Left renal pelvis (tissue), 4 donors: ENCODE measurements at regions not wholly inside any gene's neighbourhood (a gene's known extent, or its start where the extent isn't known, plus 50 kb on each side); places are given as distances from the start of the nearest gene placed in this dataset.
"Not testable (repeated sequence)": the region's sequence is repeated elsewhere in the genome, so short reads cannot be mapped to it uniquely, and the experiment has no call there.

Source experiments
- DNase-seq, 4 donors: peaks; one replicate each; pipeline ENCODE4 v3.0.0-alpha.2; 2013; ENCODE audit warnings: low read depth in 4 of 4, low spot score in 3 of 4

GRCh38 chr7:96562458-96562857 is 147.2 kb downstream of the SEM1 start:
- no peak for DNase-seq

GRCh38 chr7:96561892-96562291 is 147.8 kb downstream of the SEM1 start:
- no peak for DNase-seq

GRCh38 chr7:96558530-96558929 is 151.1 kb downstream of the SEM1 start:
- DNase-seq = no peak

GRCh38 chr7:96558093-96558492 is 151.6 kb downstream of the SEM1 start:
- no peak for DNase-seq

GRCh38 chr7:96557598-96557997 is 152.0 kb downstream of the SEM1 start:
- DNase-seq = not testable (repeated sequence)

- no peak for DNase-seq
Measured at GRCh38 chr7:96548664-96549063, 161.0 kb downstream of the SEM1 start.

- no peak for DNase-seq
Measured at GRCh38 chr7:96547371-96547811, 162.3 kb downstream of the SEM1 start.

GRCh38 chr7:96546426-96546825 is 163.2 kb downstream of the SEM1 start:
- DNase-seq = no peak

GRCh38 chr7:96539471-96539870 is 170.2 kb downstream of the SEM1 start:
- DNase-seq = no peak

- DNase-seq = no peak
Measured at GRCh38 chr7:96538632-96539031, 171.0 kb downstream of the SEM1 start.

GRCh38 chr7:96534221-96534620 is 175.4 kb downstream of the SEM1 start:
- DNase-seq = no peak

GRCh38 chr7:96532428-96532935 is 177.2 kb downstream of the SEM1 start:
- DNase-seq = no peak

- DNase-seq = no peak
Measured at GRCh38 chr7:96531331-96531730, 178.3 kb downstream of the SEM1 start.

GRCh38 chr7:96530786-96531185 is 178.9 kb downstream of the SEM1 start:
- DNase-seq = no peak

GRCh38 chr7:96527133-96527827 is 182.4 kb downstream of the SEM1 start:
- DNase-seq = no peak

GRCh38 chr7:96526496-96526895 is 183.2 kb downstream of the SEM1 start:
- DNase-seq = no peak

GRCh38 chr7:96521068-96521894 is 188.4 kb downstream of the SEM1 start:
- DNase-seq = no peak

GRCh38 chr7:96508371-96508770 is 186.5 kb upstream of the SLC25A13 start:
- DNase-seq = no peak

- no peak for DNase-seq
Measured at GRCh38 chr7:96503597-96503996, 181.7 kb upstream of the SLC25A13 start.

GRCh38 chr7:96501318-96501717 is 179.4 kb upstream of the SLC25A13 start:
- no peak for DNase-seq

- DNase-seq = no peak
Measured at GRCh38 chr7:96499532-96499931, 177.6 kb upstream of the SLC25A13 start.

- no peak for DNase-seq
Measured at GRCh38 chr7:96497567-96497966, 175.7 kb upstream of the SLC25A13 start.
